ENCODE measurements at regions not wholly inside any gene's neighbourhood (a gene's known extent, or its start where the extent isn't known, plus 50 kb on each side); places are given as distances from the start of the nearest gene placed in this dataset.

- TF ChIP-seq, protein P1, sequence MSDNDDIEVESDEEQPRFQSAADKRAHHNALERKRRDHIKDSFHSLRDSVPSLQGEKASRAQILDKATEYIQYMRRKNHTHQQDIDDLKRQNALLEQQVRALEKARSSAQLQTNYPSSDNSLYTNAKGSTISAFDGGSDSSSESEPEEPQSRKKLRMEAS (IDR thresholded peaks at IDR 0.05), result no peak
- no peak for TF ChIP-seq FOXA1 (IDR thresholded peaks at IDR 0.05)
- TF ChIP-seq YY1 (IDR thresholded peaks at IDR 0.05), result no peak
- no peak for TF ChIP-seq RAD21 (IDR thresholded peaks at IDR 0.05)
- no peak for TF ChIP-seq JUND (IDR thresholded peaks at IDR 0.05)
- no peak for TF ChIP-seq RXRA (IDR thresholded peaks at IDR 0.05)
- TF ChIP-seq, protein P2, sequence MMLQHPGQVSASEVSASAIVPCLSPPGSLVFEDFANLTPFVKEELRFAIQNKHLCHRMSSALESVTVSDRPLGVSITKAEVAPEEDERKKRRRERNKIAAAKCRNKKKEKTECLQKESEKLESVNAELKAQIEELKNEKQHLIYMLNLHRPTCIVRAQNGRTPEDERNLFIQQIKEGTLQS (IDR thresholded peaks at IDR 0.05), result no peak
- no peak for TF ChIP-seq HNF4A (conservative IDR thresholded peaks at IDR 0.05)
- no peak for TF ChIP-seq FOXA2 (IDR thresholded peaks at IDR 0.05)
- TF ChIP-seq GABPA (IDR thresholded peaks at IDR 0.05 in 1 of 2, conservative IDR thresholded peaks at IDR 0.05 in 1 of 2), result no peak
- no peak for TF ChIP-seq REST (IDR thresholded peaks at IDR 0.05)
- TF ChIP-seq SP1 (IDR thresholded peaks at IDR 0.05), result no peak
- no peak for DNase-seq (ENCODE audit: low spot score)
- H3K27ac ChIP-seq (ENCODE audit: low read depth in 1 of 2, low read length in 2 of 2), result no peak overlapping the region
These were observed 61.2 kb downstream of the DIO3 start for GRCh38 chr14:101622251-101623076.

GRCh38 chr14:101623077-101623372, 61.7 kb downstream of the DIO3 start:
- Histone ChIP-seq H3K9me3 (ENCODE audit: control insufficient read depth in 4 of 4, low read length in 3 of 4) (no peaks in the 10 kb centered on the region), H3K36me3 (ENCODE audit: control insufficient read depth in 4 of 4, insufficient read depth in 3 of 4, low read depth in 1 of 4, low read length in 3 of 4) (no peaks in the 10 kb centered on the region), H3K9ac (ENCODE audit: low read depth in 1 of 2, low read length in 2 of 2) (no peak overlapping the region), H3K27me3 (ENCODE audit: control insufficient read depth in 4 of 4, insufficient read depth in 4 of 4, low read length in 3 of 4) (no peaks in the 10 kb centered on the region), H3K4me1 (ENCODE audit: control insufficient read depth in 4 of 4, insufficient read depth in 4 of 4, low read length in 3 of 4) (no peaks in the 10 kb centered on the region), H3K27ac (ENCODE audit: low read depth in 1 of 2, low read length in 2 of 2) (no peak overlapping the region), H3K4me3 (ENCODE audit: low read depth in 1 of 3, low read length in 3 of 3) (no peak overlapping the region)
- TF ChIP-seq, protein P3, sequence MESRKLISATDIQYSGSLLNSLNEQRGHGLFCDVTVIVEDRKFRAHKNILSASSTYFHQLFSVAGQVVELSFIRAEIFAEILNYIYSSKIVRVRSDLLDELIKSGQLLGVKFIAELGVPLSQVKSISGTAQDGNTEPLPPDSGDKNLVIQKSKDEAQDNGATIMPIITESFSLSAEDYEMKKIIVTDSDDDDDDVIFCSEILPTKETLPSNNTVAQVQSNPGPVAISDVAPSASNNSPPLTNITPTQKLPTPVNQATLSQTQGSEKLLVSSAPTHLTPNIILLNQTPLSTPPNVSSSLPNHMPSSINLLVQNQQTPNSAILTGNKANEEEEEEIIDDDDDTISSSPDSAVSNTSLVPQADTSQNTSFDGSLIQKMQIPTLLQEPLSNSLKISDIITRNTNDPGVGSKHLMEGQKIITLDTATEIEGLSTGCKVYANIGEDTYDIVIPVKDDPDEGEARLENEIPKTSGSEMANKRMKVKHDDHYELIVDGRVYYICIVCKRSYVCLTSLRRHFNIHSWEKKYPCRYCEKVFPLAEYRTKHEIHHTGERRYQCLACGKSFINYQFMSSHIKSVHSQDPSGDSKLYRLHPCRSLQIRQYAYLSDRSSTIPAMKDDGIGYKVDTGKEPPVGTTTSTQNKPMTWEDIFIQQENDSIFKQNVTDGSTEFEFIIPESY (IDR thresholded peaks at IDR 0.05), result no peak
- TF ChIP-seq, protein P1 (IDR thresholded peaks at IDR 0.05), result no peak
- no peak for TF ChIP-seq YY1 (IDR thresholded peaks at IDR 0.05)
- TF ChIP-seq FOXA1 (IDR thresholded peaks at IDR 0.05), result no peak
- no peak for TF ChIP-seq NR2F2 (IDR thresholded peaks at IDR 0.05)
- TF ChIP-seq, protein P4, sequence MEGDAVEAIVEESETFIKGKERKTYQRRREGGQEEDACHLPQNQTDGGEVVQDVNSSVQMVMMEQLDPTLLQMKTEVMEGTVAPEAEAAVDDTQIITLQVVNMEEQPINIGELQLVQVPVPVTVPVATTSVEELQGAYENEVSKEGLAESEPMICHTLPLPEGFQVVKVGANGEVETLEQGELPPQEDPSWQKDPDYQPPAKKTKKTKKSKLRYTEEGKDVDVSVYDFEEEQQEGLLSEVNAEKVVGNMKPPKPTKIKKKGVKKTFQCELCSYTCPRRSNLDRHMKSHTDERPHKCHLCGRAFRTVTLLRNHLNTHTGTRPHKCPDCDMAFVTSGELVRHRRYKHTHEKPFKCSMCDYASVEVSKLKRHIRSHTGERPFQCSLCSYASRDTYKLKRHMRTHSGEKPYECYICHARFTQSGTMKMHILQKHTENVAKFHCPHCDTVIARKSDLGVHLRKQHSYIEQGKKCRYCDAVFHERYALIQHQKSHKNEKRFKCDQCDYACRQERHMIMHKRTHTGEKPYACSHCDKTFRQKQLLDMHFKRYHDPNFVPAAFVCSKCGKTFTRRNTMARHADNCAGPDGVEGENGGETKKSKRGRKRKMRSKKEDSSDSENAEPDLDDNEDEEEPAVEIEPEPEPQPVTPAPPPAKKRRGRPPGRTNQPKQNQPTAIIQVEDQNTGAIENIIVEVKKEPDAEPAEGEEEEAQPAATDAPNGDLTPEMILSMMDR (IDR thresholded peaks at IDR 0.05; ENCODE audit: low read depth, low read length, missing input control), result no peak
- TF ChIP-seq FOXA2 (IDR thresholded peaks at IDR 0.05), result no peak
- no peak for TF ChIP-seq EGR1 (IDR thresholded peaks at IDR 0.05; ENCODE audit: low read depth in 2 of 2)
- TF ChIP-seq TAF1 (conservative IDR thresholded peaks at IDR 0.05), result no peak
- TF ChIP-seq, protein P2 (IDR thresholded peaks at IDR 0.05), result no peak
- TF ChIP-seq RXRA (IDR thresholded peaks at IDR 0.05), result no peak
- TF ChIP-seq RAD21 (IDR thresholded peaks at IDR 0.05), result no peak
- no peak for TF ChIP-seq GABPA (IDR thresholded peaks at IDR 0.05 in 1 of 2, conservative IDR thresholded peaks at IDR 0.05 in 1 of 2)
- TF ChIP-seq JUND (IDR thresholded peaks at IDR 0.05), result no peak
- TF ChIP-seq HNF4A (conservative IDR thresholded peaks at IDR 0.05), result no peak
- no peak for TF ChIP-seq HNF4G (IDR thresholded peaks at IDR 0.05)
- no peak for TF ChIP-seq SP1 (IDR thresholded peaks at IDR 0.05)
- TF ChIP-seq REST (IDR thresholded peaks at IDR 0.05), result no peak
- WGBS, result 93% methylated on average over 6 of the region's 6 CpGs
- no peak for DNase-seq (ENCODE audit: low spot score)

More at GRCh38 chr14:101622251-101623076, 61.2 kb downstream of the DIO3 start:
- 75% methylated on average over 18 of the region's 18 CpGs for WGBS
- Histone ChIP-seq H3K4me1 (ENCODE audit: control insufficient read depth in 4 of 4, insufficient read depth in 4 of 4, low read length in 3 of 4) (no peaks in the 10 kb centered on the region), H3K4me3 (ENCODE audit: low read depth in 1 of 3, low read length in 3 of 3) (no peak overlapping the region), H3K9ac (ENCODE audit: low read depth in 1 of 2, low read length in 2 of 2) (no peak overlapping the region), H3K27me3 (ENCODE audit: control insufficient read depth in 4 of 4, insufficient read depth in 4 of 4, low read length in 3 of 4) (no peaks in the 10 kb centered on the region), H3K36me3 (ENCODE audit: control insufficient read depth in 4 of 4, insufficient read depth in 3 of 4, low read depth in 1 of 4, low read length in 3 of 4) (no peaks in the 10 kb centered on the region), H3K9me3 (ENCODE audit: control insufficient read depth in 4 of 4, low read length in 3 of 4) (no peaks in the 10 kb centered on the region)
